G401 (cell line): ENCODE measurements at regions not wholly inside any gene's neighbourhood (a gene's known extent, or its start where the extent isn't known, plus 50 kb on each side); places are given as distances from the start of the nearest gene placed in this dataset.
"Not testable (repeated sequence)": the region's sequence is repeated elsewhere in the genome, so short reads cannot be mapped to it uniquely, and the experiment has no call there.

ENCODE experiments used
- DNase-seq: peaks from one replicate; pipeline ENCODE4 v3.0.0-alpha.2; 2015; ENCODE audit warnings: low spot score
- in situ Hi-C: cut with HindIII; loops from 2 replicates; pipeline ENCODE4 v1.10.0; 2016; ENCODE audit warnings: low sequenced_read_pairs, mixed read lengths

DNA sequence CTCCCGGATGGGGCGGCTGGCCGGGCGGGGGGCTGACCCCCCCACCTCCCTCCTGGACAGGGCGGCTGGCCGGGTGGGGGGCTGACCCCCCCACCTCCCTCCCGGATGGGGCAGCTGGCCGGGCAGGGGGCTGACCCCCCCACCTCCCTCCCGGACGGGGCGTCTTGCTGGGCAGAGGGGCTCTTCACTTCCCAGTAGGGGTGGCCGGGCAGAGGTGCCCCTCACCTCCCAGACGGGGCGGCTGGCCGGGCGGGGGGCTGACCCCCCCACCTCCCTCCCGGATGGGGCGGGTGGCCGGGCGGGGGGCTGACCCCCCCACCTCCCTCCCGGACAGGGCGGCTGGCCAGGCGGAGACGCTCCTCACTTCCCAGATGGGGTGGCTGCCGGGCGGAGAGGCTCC lies 55.7 kb upstream of the ACBD5 start:
- DNase-seq, in situ Hi-C loops: not testable (repeated sequence)

DNA sequence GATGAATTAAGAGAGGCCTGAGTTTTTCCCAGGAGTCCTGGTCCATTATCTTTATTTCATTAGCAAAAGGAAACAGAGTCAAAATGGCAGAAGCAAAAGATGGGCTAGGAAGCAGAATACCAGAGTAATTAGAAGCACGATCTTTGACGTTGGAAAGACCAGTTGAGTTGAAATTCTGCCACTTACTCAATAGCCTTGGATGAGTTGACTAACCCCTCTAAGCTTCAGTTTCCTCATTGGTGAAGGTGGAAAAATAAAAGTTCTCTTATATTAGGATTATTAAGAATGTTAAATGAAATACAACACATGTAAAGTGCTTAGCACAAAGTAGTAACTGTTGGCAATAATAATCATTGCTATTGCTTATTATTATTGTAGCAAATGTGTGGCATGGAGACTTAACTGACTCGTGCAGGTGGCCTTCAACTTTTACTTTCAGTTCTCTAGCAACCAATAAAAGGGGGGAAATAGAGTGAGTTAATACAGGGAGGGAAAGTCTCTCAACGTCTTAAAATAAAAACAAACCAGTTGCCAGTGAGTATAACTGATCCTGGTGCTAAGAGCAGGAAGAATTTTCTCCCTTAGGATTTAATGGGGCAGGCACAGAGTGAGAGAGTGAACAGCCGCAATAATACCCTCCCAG lies 50.8 kb upstream of the ACBD5 start:
- in situ Hi-C loops, DNase-seq: not testable (repeated sequence)
